ENCODE measurements at regions not wholly inside any gene's neighbourhood (a gene's known extent, or its start where the extent isn't known, plus 50 kb on each side); places are given as distances from the start of the nearest gene placed in this dataset.

DNA sequence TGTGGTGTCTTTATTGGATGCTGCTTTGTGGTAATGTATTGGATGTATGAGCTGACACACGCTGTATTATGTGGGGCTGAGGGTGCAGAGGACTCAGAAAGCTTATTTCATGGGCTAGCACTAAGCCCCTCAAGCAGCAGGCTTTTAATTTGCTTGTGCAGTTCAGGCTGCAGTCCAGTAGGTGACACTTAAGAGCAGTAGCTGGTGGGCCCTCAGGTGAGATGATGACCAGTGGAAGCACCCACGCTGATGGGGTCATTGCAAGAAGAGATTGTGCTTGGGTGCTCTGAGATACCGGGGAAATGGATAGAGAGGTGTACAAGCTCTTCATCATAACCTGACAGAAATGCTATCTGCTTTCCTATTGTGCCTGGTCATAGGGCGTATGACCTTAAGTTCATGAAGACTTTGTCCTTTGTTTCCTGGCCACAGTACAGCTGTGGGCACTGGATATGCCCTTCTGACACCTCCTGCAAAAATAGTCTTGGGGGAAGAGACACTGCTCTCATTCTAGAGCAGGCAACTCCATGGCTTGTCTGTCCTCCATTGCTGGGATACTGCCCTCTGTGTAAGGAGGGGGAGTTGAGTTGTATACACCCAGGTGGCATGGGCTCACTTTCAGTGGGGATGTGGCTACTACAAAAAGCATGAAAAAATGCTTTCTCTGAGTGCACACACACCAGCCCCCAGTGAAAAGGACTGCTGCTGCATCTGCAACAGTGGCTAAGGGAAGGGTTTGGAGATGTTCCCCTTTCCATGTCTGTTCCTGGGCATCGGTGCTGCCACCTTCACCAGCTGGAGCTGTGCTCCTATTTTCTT, 205.7 kb upstream of the ZSWIM2 start:
- TF ChIP-seq, protein P1, sequence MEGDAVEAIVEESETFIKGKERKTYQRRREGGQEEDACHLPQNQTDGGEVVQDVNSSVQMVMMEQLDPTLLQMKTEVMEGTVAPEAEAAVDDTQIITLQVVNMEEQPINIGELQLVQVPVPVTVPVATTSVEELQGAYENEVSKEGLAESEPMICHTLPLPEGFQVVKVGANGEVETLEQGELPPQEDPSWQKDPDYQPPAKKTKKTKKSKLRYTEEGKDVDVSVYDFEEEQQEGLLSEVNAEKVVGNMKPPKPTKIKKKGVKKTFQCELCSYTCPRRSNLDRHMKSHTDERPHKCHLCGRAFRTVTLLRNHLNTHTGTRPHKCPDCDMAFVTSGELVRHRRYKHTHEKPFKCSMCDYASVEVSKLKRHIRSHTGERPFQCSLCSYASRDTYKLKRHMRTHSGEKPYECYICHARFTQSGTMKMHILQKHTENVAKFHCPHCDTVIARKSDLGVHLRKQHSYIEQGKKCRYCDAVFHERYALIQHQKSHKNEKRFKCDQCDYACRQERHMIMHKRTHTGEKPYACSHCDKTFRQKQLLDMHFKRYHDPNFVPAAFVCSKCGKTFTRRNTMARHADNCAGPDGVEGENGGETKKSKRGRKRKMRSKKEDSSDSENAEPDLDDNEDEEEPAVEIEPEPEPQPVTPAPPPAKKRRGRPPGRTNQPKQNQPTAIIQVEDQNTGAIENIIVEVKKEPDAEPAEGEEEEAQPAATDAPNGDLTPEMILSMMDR (IDR thresholded peaks at IDR 0.05), result peak; percentile 15; the same call in 1 of the 2 replicates
- no peak for TF ChIP-seq ZFX (IDR thresholded peaks at IDR 0.05; ENCODE audit: borderline replicate concordance)
